IMR-90 (cell line): ENCODE measurements at regions not wholly inside any gene's neighbourhood (a gene's known extent, or its start where the extent isn't known, plus 50 kb on each side); places are given as distances from the start of the nearest gene placed in this dataset.

Source experiments
- ATAC-seq: fragments of 200-7000 bp; cut with Tn5 transposase; 2 replicates; pipeline ENCODE4 v1.9.1; 2020; ENCODE audit warnings: low read depth, mild to moderate bottlenecking, moderate library complexity
- BruUV-seq: library from RNA; stranded (reverse); fragments of 400-500 nt; replicated peaks from 2 replicates; lab custom pipeline; 2021; lab: Mats Ljungman, UMichigan
- CTCF ChIA-PET: fragments of 300-600 bp; formaldehyde crosslinking; extraction: SDS; loops from one replicate; lab custom pipeline; 2021; ENCODE audit warnings: antibody characterized with exemption; lab: Yijun Ruan, JAX
- POLR2A ChIA-PET: fragments of 300-600 bp; sonication (Branson Sonifier 250); formaldehyde crosslinking; loops from one replicate; lab custom pipeline; 2022; ENCODE audit warnings: antibody characterized with exemption; ENCODE audit not compliant: unreplicated experiment; lab: Charles Lee
- DNase-seq: peaks from one replicate; pipeline ENCODE4 v3.0.0; 2013
- H2AFZ ChIP-seq: replicated peaks from 2 replicates; pipeline ENCODE3; 2013; ENCODE audit warnings: low read length, mild to moderate bottlenecking; ENCODE audit not compliant: poor library complexity
- H2AK5ac ChIP-seq: 2 replicates; pipeline ENCODE4 v1.6.1; 2013; ENCODE audit warnings: low read depth, low read length, inconsistent platforms
- H2AK9ac ChIP-seq: replicated peaks from 2 replicates; pipeline ENCODE3; 2013; ENCODE audit warnings: mild to moderate bottlenecking, low read depth, low read length, moderate library complexity; ENCODE audit not compliant: poor library complexity
- H2BK120ac ChIP-seq: 2 replicates; pipeline ENCODE4 v1.6.1; 2013; ENCODE audit warnings: low read depth, low read length, inconsistent platforms
- H2BK15ac ChIP-seq: 3 replicates; pipeline ENCODE4 v1.6.1; 2013; ENCODE audit warnings: low read depth, low read length, inconsistent platforms
- H2BK20ac ChIP-seq: 2 replicates; pipeline ENCODE4 v1.6.1; 2013; ENCODE audit warnings: low read depth, mild to moderate bottlenecking, inconsistent platforms, low read length, moderate library complexity
- H2BK5ac ChIP-seq: 2 replicates; pipeline ENCODE4 v1.6.1; 2013; ENCODE audit warnings: mild to moderate bottlenecking, low read depth, low read length, inconsistent platforms; ENCODE audit not compliant: poor library complexity, severe bottlenecking
- H3K14ac ChIP-seq: replicated peaks from 2 replicates; pipeline ENCODE4 v1.6.1; 2013; ENCODE audit warnings: low read depth, low read length, inconsistent platforms
- H3K18ac ChIP-seq: 2 replicates; pipeline ENCODE4 v1.6.1; 2013; ENCODE audit warnings: low read depth, low read length, control low read depth
- H3K23ac ChIP-seq: 2 replicates; pipeline ENCODE4 v1.6.1; 2013; ENCODE audit warnings: low read depth, low read length, inconsistent platforms
- H3K27ac ChIP-seq: 2 replicates; pipeline ENCODE4 v1.5.1; 2013; ENCODE audit warnings: mild to moderate bottlenecking, control low read depth, low read length; ENCODE audit not compliant: insufficient read depth
- H3K27me3 ChIP-seq: 2 replicates; pipeline ENCODE4 v1.6.1; 2013; ENCODE audit warnings: low read length; ENCODE audit not compliant: control insufficient read depth, insufficient read depth
- H3K36me3 ChIP-seq: 2 replicates; pipeline ENCODE4 v1.6.1; 2013; ENCODE audit warnings: low read length, mixed read lengths; ENCODE audit not compliant: control insufficient read depth, insufficient read depth
- H3K4ac ChIP-seq: 2 replicates; pipeline ENCODE4 v1.6.1; 2013; ENCODE audit warnings: low read depth, low read length, inconsistent platforms
- H3K4me1 ChIP-seq: 2 replicates; pipeline ENCODE4 v1.6.1; 2013; ENCODE audit warnings: low read length, mixed read lengths; ENCODE audit not compliant: control insufficient read depth, insufficient read depth
- H3K4me2 ChIP-seq: 2 replicates; pipeline ENCODE4 v1.6.1; 2013; ENCODE audit warnings: low read depth, mild to moderate bottlenecking, control low read depth, low read length, moderate library complexity
- H3K4me3 ChIP-seq: 2 replicates; pipeline ENCODE4 v1.5.1; 2013; ENCODE audit warnings: low read depth, mild to moderate bottlenecking, control low read depth, low read length, moderate library complexity; ENCODE audit not compliant: insufficient read depth
- H3K56ac ChIP-seq: 2 replicates; pipeline ENCODE4 v1.6.1; 2013; ENCODE audit warnings: low read length, inconsistent platforms; ENCODE audit not compliant: insufficient read depth; ENCODE audit errors: extremely low read depth
- H3K79me1 ChIP-seq, 2 experiments: 2 replicates each; pipeline ENCODE4 v1.6.1; 2013; ENCODE audit warnings: low read length in 2 of 2, inconsistent platforms in 1 of 2, low read depth in 1 of 2
- H3K9ac ChIP-seq: 2 replicates; pipeline ENCODE4 v1.6.1; 2013; ENCODE audit warnings: low read depth, low read length, control low read depth
- H3K9me1 ChIP-seq: 2 replicates; pipeline ENCODE4 v1.6.1; 2013; ENCODE audit warnings: low read length, inconsistent platforms; ENCODE audit not compliant: insufficient read depth
- H3K9me3 ChIP-seq: 2 replicates; pipeline ENCODE4 v1.6.1; 2013; ENCODE audit warnings: low read length; ENCODE audit not compliant: control insufficient read depth, insufficient read depth
- H4K20me1 ChIP-seq: 2 replicates; pipeline ENCODE4 v1.6.1; 2013; ENCODE audit warnings: low read length, inconsistent platforms; ENCODE audit not compliant: insufficient read depth
- H4K5ac ChIP-seq: 2 replicates; pipeline ENCODE4 v1.6.1; 2013; ENCODE audit warnings: mild to moderate bottlenecking, low read depth, low read length, control low read depth
- H4K8ac ChIP-seq, 2 experiments: 2 replicates each; pipeline ENCODE4 v1.6.1; 2013; ENCODE audit warnings: low read depth in 2 of 2, low read length in 2 of 2, control low read depth in 1 of 2, inconsistent platforms in 1 of 2
- H4K91ac ChIP-seq: 2 replicates; pipeline ENCODE4 v1.6.1; 2013; ENCODE audit warnings: low read depth, low read length, inconsistent platforms; ENCODE audit not compliant: insufficient read depth
- CEBPB ChIP-seq: IDR thresholded peaks from 2 replicates; pipeline ENCODE4 v1.6.1; 2012; ENCODE audit warnings: low read depth, low read length, improper control_type of control experiment
- CTCF ChIP-seq: conservative IDR thresholded peaks from 2 replicates; pipeline ENCODE4 v1.5.1; 2012; ENCODE audit warnings: mild to moderate bottlenecking, low read depth, low read length, improper control_type of control experiment
- MAZ ChIP-seq: IDR thresholded peaks from 2 replicates; pipeline ENCODE4 v1.6.1; 2012; ENCODE audit warnings: low read depth, mild to moderate bottlenecking, low read length, improper control_type of control experiment, moderate library complexity, borderline replicate concordance
- MXI1 ChIP-seq: IDR thresholded peaks from 2 replicates; pipeline ENCODE4 v1.6.1; 2012; ENCODE audit warnings: low read depth, mild to moderate bottlenecking, low read length, moderate library complexity, borderline replicate concordance
- RCOR1 ChIP-seq: IDR thresholded peaks from 2 replicates; pipeline ENCODE4 v1.6.1; 2012; ENCODE audit warnings: mild to moderate bottlenecking, low read length, improper control_type of control experiment; ENCODE audit not compliant: insufficient replicate concordance
- WGBS, 2 experiments: methylation state at CpG; one replicate each; pipeline versions ENCODE4 v1.1.5 to v1.1.7; 2013; ENCODE audit warnings: missing lambda C conversion rate in 2 of 2; ENCODE audit not compliant: insufficient read length in 1 of 2; ENCODE audit errors: extremely low coverage in 2 of 2; 5-methylcytosine and 5-hydroxymethylcytosine counted together
- dilution Hi-C: fragments of 300-500 bp; cut with HindIII; formaldehyde crosslinking; loops from one replicate; pipeline ENCODE4 v1.14.3; 2018; ENCODE audit warnings: low sequenced_read_pairs; ENCODE audit not compliant: unreplicated experiment
- in situ Hi-C: fragments of 300-500 bp; cut with MboI; formaldehyde crosslinking; loops from 3 replicates; pipeline ENCODE4 v1.14.3; 2019; ENCODE audit warnings: low sequenced_read_pairs, inconsistent platforms, mixed read lengths
- intact Hi-C: fragments of 100-400 bp; cut with micrococcal nuclease; formaldehyde crosslinking; loops from 2 replicates; pipeline ENCODE4 v1.10.0; 2022

GRCh38 chr16:86723689-86724088, 145.3 kb downstream of the FOXL1 start:
- dilution Hi-C loops (no loop called here), in situ Hi-C loops (no loop called here), intact Hi-C loops (no loop called here)
- Histone ChIP-seq H3K27me3 (peaks cover 51% of the 10 kb centered on the region), H3K79me1 (no peaks in the 10 kb centered on the region), H3K4ac (no peak overlapping the region), H3K9me3 (no peaks in the 10 kb centered on the region; the same call in 1 of the 2 replicates), H2AFZ (no peak overlapping the region), H3K4me1 (no peaks in the 10 kb centered on the region), H3K9ac (no peak overlapping the region), H4K5ac (no peak overlapping the region), H2AK5ac (no peak overlapping the region), H3K36me3 (no peaks in the 10 kb centered on the region), H2BK20ac (no peak overlapping the region), H2BK120ac (no peak overlapping the region), H3K18ac (no peak overlapping the region), H2BK15ac (no peak overlapping the region), H3K23ac (no peak overlapping the region), H4K8ac (no peak overlapping the region), H3K9me1 (no peaks in the 10 kb centered on the region; the same call in 1 of the 2 replicates), H2BK5ac (no peak overlapping the region), H3K4me3 (no peak overlapping the region), H3K14ac (no peak overlapping the region), H3K27ac (no peak overlapping the region), H2AK9ac (no peak overlapping the region), H4K20me1 (no peaks in the 10 kb centered on the region), H3K56ac (no peak overlapping the region), H4K91ac (no peak overlapping the region), H3K4me2 (no peak overlapping the region)
- BruUV-seq = no TSS peak
- 74% methylated on average over 5 of the region's 10 CpGs; no CpG with 5 or more reads in 1 of the 2 experiments for WGBS, 2 experiments
- POLR2A ChIA-PET = no interaction called here
- CTCF ChIA-PET = no interaction called here
- DNase-seq = no peak
- no peak for ATAC-seq
- TF ChIP-seq MXI1 (no peak), CTCF (no peak), MAZ (no peak), CEBPB (no peak), RCOR1 (no peak)
